HS-27A (cell line): ENCODE measurements at regions not wholly inside any gene's neighbourhood (a gene's known extent, or its start where the extent isn't known, plus 50 kb on each side); places are given as distances from the start of the nearest gene placed in this dataset.
"Not testable (repeated sequence)": the region's sequence is repeated elsewhere in the genome, so short reads cannot be mapped to it uniquely, and the experiment has no call there.

Experiments used
- DNase-seq: peaks from one replicate; pipeline ENCODE4 v3.0.0-alpha.2; 2012; ENCODE audit warnings: low read depth, missing footprints

GRCh38 chr11:25615841-25616240 lies 716.1 kb upstream of the ANO3 start:
- DNase-seq, result no peak

- no peak for DNase-seq
Measured at GRCh38 chr11:25625094-25625493, 706.8 kb upstream of the ANO3 start.

GRCh38 chr11:25628030-25628429 lies 703.9 kb upstream of the ANO3 start:
- no peak for DNase-seq

GRCh38 chr11:25633230-25633629 lies 698.7 kb upstream of the ANO3 start:
- no peak for DNase-seq

GRCh38 chr11:25649220-25649619 lies 682.7 kb upstream of the ANO3 start:
- not testable (repeated sequence) for DNase-seq

GRCh38 chr11:25650319-25650718 lies 681.6 kb upstream of the ANO3 start:
- no peak for DNase-seq

- no peak for DNase-seq
Measured at GRCh38 chr11:25655636-25656035, 676.3 kb upstream of the ANO3 start.

GRCh38 chr11:25658916-25659315 lies 673.0 kb upstream of the ANO3 start:
- DNase-seq, result no peak

- DNase-seq, result no peak
Measured at GRCh38 chr11:25659706-25660105, 672.2 kb upstream of the ANO3 start.

GRCh38 chr11:25667871-25668270 lies 664.1 kb upstream of the ANO3 start:
- DNase-seq, result no peak

GRCh38 chr11:25691959-25692358 lies 640.0 kb upstream of the ANO3 start:
- no peak for DNase-seq

GRCh38 chr11:25702417-25702816 lies 629.5 kb upstream of the ANO3 start:
- DNase-seq, result no peak

GRCh38 chr11:25710975-25711374 lies 621.0 kb upstream of the ANO3 start:
- DNase-seq, result no peak

- DNase-seq, result no peak
Measured at GRCh38 chr11:25727944-25728343, 604.0 kb upstream of the ANO3 start.

- no peak for DNase-seq
Measured at GRCh38 chr11:25730230-25730629, 601.7 kb upstream of the ANO3 start.

GRCh38 chr11:25733777-25734176 lies 598.2 kb upstream of the ANO3 start:
- no peak for DNase-seq

GRCh38 chr11:25734591-25735211 lies 597.2 kb upstream of the ANO3 start:
- no peak for DNase-seq

- no peak for DNase-seq
Measured at GRCh38 chr11:25737071-25737675, 594.8 kb upstream of the ANO3 start.

GRCh38 chr11:25741886-25742285 lies 590.0 kb upstream of the ANO3 start:
- DNase-seq, result no peak

GRCh38 chr11:25742800-25743199 lies 589.1 kb upstream of the ANO3 start:
- no peak for DNase-seq

GRCh38 chr11:25755381-25755780 lies 576.5 kb upstream of the ANO3 start:
- no peak for DNase-seq

GRCh38 chr11:25755918-25756584 lies 575.9 kb upstream of the ANO3 start:
- no peak for DNase-seq

- peak; percentile 61 for DNase-seq
Measured at GRCh38 chr11:25758145-25758661, 573.7 kb upstream of the ANO3 start.
